H1 (cell line): ENCODE measurements at regions not wholly inside any gene's neighbourhood (a gene's known extent, or its start where the extent isn't known, plus 50 kb on each side); places are given as distances from the start of the nearest gene placed in this dataset.

ENCODE experiments used
- CHD7 ChIP-seq: fragments of 300-600 bp; sonication (generic); IDR thresholded peaks from 2 replicates; pipeline ENCODE4 v1.7.1; 2012; ENCODE audit warnings: low read length, moderate library complexity, mild to moderate bottlenecking, inconsistent platforms; ENCODE audit not compliant: insufficient replicate concordance
- JUND ChIP-seq: IDR thresholded peaks from 2 replicates; pipeline ENCODE4 v1.6.1; 2011; ENCODE audit warnings: mild to moderate bottlenecking, improper control_type of control experiment, low read length
- MAFK ChIP-seq: IDR thresholded peaks from 2 replicates; pipeline ENCODE4 v1.6.1; 2012; ENCODE audit warnings: low read depth, mild to moderate bottlenecking, improper control_type of control experiment, low read length
- RNF2 ChIP-seq: fragments of 200-900, 300-1000 bp; sonication (generic); IDR thresholded peaks from 2 replicates; pipeline ENCODE4 v1.7.1; 2016; ENCODE audit warnings: borderline replicate concordance, low read depth, mild to moderate bottlenecking, antibody characterized with exemption, low read length; ENCODE audit not compliant: poor library complexity, severe bottlenecking; ENCODE audit errors: missing control alignments
- TF ChIP-seq, protein P1 (sequence below): IDR thresholded peaks from 2 replicates; pipeline ENCODE4 v1.6.1; 2011; ENCODE audit warnings: low read length, improper control_type of control experiment

DNA sequence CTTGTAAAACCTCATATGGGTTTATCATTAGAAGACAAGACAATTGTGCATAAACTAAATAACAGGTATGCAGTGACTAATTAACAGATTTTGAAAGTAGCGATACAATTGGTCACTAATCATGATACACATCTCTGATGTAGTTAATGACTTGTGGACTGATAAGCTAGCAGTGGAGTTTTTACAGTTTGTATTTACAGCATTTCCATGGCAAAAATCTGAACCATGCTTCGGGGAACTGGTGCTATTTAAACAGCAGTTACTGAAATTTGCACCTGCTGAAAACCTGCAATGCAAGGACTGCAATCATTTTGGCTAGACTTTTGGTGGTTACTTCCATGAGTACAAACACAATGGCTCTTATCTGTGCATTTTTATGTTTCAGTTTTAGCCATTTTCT lies 471.2 kb downstream of the RERGL start (continued):
- TF ChIP-seq RNF2 (no peak), MAFK (no peak), CHD7 (no peak), JUND (no peak)
- TF ChIP-seq, protein P1, sequence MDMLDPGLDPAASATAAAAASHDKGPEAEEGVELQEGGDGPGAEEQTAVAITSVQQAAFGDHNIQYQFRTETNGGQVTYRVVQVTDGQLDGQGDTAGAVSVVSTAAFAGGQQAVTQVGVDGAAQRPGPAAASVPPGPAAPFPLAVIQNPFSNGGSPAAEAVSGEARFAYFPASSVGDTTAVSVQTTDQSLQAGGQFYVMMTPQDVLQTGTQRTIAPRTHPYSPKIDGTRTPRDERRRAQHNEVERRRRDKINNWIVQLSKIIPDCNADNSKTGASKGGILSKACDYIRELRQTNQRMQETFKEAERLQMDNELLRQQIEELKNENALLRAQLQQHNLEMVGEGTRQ = no peak
